Anterior cingulate cortex (tissue), 58 donors: ENCODE measurements at regions not wholly inside any gene's neighbourhood (a gene's known extent, or its start where the extent isn't known, plus 50 kb on each side); places are given as distances from the start of the nearest gene placed in this dataset.

Experiments used
- DNase-seq, 58 donors: peaks; one replicate each; lab custom pipeline; 2025; lab: John Stamatoyannopoulos, UW

- DNase-seq = no peak
These were observed 53.1 kb upstream of the S1PR3 start for GRCh38 chr9:88938189-88938588.
